ENCODE measurements at regions not wholly inside any gene's neighbourhood (a gene's known extent, or its start where the extent isn't known, plus 50 kb on each side); places are given as distances from the start of the nearest gene placed in this dataset.

- H3K4me1 Mint-ChIP-seq (ENCODE audit: low read depth, unreplicated experiment) = no peaks in the 10 kb centered on the region
- no peak overlapping the region for H3K27ac Mint-ChIP-seq (ENCODE audit: unreplicated experiment)
- TF ChIP-seq, protein P1, sequence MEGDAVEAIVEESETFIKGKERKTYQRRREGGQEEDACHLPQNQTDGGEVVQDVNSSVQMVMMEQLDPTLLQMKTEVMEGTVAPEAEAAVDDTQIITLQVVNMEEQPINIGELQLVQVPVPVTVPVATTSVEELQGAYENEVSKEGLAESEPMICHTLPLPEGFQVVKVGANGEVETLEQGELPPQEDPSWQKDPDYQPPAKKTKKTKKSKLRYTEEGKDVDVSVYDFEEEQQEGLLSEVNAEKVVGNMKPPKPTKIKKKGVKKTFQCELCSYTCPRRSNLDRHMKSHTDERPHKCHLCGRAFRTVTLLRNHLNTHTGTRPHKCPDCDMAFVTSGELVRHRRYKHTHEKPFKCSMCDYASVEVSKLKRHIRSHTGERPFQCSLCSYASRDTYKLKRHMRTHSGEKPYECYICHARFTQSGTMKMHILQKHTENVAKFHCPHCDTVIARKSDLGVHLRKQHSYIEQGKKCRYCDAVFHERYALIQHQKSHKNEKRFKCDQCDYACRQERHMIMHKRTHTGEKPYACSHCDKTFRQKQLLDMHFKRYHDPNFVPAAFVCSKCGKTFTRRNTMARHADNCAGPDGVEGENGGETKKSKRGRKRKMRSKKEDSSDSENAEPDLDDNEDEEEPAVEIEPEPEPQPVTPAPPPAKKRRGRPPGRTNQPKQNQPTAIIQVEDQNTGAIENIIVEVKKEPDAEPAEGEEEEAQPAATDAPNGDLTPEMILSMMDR (IDR thresholded peaks at IDR 0.05; ENCODE audit: partially characterized antibody, unreplicated experiment) = no peak
- H3K27me3 Mint-ChIP-seq (ENCODE audit: unreplicated experiment) = peaks cover 2% of the 10 kb centered on the region
- H3K4me3 Mint-ChIP-seq (ENCODE audit: unreplicated experiment) = no peak overlapping the region
- no peak for DNase-seq
- H3K36me3 Mint-ChIP-seq (ENCODE audit: unreplicated experiment) = no peaks in the 10 kb centered on the region
- H3K9me3 Mint-ChIP-seq (ENCODE audit: unreplicated experiment) = no peaks in the 10 kb centered on the region
Measured at GRCh38 chr6:14590586-14590985, 473.0 kb downstream of the CD83 start.

DNA sequence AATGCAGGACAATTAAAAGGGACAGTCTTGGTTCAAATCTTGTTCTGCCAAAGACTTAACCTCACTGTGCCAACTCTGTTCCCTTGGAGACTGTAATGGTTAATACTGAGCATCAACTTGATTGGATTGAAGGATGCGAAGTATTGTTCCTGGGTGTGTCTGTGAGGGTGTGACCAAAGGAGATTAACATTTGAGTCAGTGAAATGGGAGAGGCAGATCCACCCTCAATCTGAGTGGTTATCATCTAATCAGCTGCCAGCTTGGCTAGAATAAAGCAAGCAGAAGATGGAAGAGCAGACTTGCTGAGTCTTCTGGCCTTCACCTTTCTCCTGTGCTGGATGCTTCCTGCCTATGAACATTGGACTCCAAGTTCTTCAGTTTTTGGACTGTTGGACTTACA lies 474.4 kb downstream of the CD83 start:
- TF ChIP-seq, protein P1 (IDR thresholded peaks at IDR 0.05; ENCODE audit: partially characterized antibody, unreplicated experiment) = no peak
- Mint-ChIP-seq H3K36me3 (ENCODE audit: unreplicated experiment) (no peaks in the 10 kb centered on the region), H3K4me3 (ENCODE audit: unreplicated experiment) (no peak overlapping the region), H3K9me3 (ENCODE audit: unreplicated experiment) (no peaks in the 10 kb centered on the region), H3K27ac (ENCODE audit: unreplicated experiment) (no peak overlapping the region), H3K27me3 (ENCODE audit: unreplicated experiment) (peaks cover 2% of the 10 kb centered on the region), H3K4me1 (ENCODE audit: low read depth, unreplicated experiment) (no peaks in the 10 kb centered on the region)
- no peak for DNase-seq

GRCh38 chr6:14593286-14593685 lies 475.7 kb downstream of the CD83 start:
- no peak for DNase-seq
- Mint-ChIP-seq H3K4me3 (ENCODE audit: unreplicated experiment) (no peak overlapping the region), H3K36me3 (ENCODE audit: unreplicated experiment) (no peaks in the 10 kb centered on the region), H3K27ac (ENCODE audit: unreplicated experiment) (no peak overlapping the region), H3K4me1 (ENCODE audit: low read depth, unreplicated experiment) (no peaks in the 10 kb centered on the region), H3K9me3 (ENCODE audit: unreplicated experiment) (no peaks in the 10 kb centered on the region), H3K27me3 (ENCODE audit: unreplicated experiment) (peaks cover 2% of the 10 kb centered on the region)
- TF ChIP-seq, protein P1 (IDR thresholded peaks at IDR 0.05; ENCODE audit: partially characterized antibody, unreplicated experiment) = no peak

DNA sequence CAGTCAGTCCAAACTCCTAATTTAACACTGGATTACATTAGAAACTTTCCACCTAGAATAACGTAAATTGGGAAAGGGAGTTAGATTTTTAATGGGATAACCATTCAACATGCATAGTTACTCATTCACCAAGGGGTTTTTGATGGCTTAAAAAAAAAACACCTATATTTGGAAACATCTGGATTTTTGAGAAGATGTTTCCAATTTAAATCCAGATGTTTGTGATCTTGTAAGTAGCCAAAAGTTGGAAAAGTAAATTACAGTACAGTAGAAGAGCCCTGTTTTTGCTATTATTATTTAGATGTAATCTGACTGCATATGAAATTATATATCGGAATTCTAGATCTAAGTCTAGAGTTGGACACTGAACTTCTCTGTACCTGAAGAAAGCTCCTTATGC lies 478.2 kb downstream of the CD83 start:
- Mint-ChIP-seq H3K4me1 (ENCODE audit: low read depth, unreplicated experiment) (peaks cover 1% of the 10 kb centered on the region), H3K4me3 (ENCODE audit: unreplicated experiment) (no peak overlapping the region), H3K36me3 (ENCODE audit: unreplicated experiment) (no peaks in the 10 kb centered on the region), H3K27ac (ENCODE audit: unreplicated experiment) (no peak overlapping the region), H3K27me3 (ENCODE audit: unreplicated experiment) (no peaks in the 10 kb centered on the region), H3K9me3 (ENCODE audit: unreplicated experiment) (no peaks in the 10 kb centered on the region)
- DNase-seq = no peak
- TF ChIP-seq, protein P1 (IDR thresholded peaks at IDR 0.05; ENCODE audit: partially characterized antibody, unreplicated experiment) = no peak

DNA sequence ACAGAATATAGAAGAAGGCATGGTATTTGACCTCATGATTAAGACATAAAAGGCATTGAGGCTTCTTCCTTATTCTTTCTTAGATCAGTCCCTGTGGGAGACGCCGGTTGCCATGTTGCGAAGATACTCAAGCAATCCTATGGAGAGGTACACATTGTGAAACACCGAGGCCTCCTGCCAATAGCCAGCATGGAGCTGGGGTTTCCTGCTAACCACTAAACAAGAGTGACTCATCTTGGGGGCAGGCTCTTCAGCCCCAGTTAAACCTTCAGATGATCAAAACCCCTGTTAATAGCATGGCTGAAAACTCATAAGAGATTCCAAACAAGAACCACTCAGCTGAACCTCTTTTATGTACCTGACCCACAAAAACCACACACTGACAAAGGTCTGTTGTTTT lies 478.8 kb downstream of the CD83 start:
- no peaks in the 10 kb centered on the region for H3K27me3 Mint-ChIP-seq (ENCODE audit: unreplicated experiment)
- H3K27ac Mint-ChIP-seq (ENCODE audit: unreplicated experiment) = no peak overlapping the region
- H3K9me3 Mint-ChIP-seq (ENCODE audit: unreplicated experiment) = no peaks in the 10 kb centered on the region
- H3K4me3 Mint-ChIP-seq (ENCODE audit: unreplicated experiment) = no peak overlapping the region
- no peaks in the 10 kb centered on the region for H3K36me3 Mint-ChIP-seq (ENCODE audit: unreplicated experiment)
- peaks cover 1% of the 10 kb centered on the region for H3K4me1 Mint-ChIP-seq (ENCODE audit: low read depth, unreplicated experiment)
- TF ChIP-seq, protein P1 (IDR thresholded peaks at IDR 0.05; ENCODE audit: partially characterized antibody, unreplicated experiment) = no peak
- DNase-seq = no peak

Measured in glutamatergic neuron (in vitro differentiated cells).